Omental fat pad (tissue), 3 donors: ENCODE measurements at regions not wholly inside any gene's neighbourhood (a gene's known extent, or its start where the extent isn't known, plus 50 kb on each side); places are given as distances from the start of the nearest gene placed in this dataset.

ENCODE experiments used
- ATAC-seq: fragments of 150-250 bp; one replicate; pipeline ENCODE4 v1.9.1; 2016; ENCODE audit warnings: mild to moderate bottlenecking, moderate library complexity; ENCODE audit not compliant: low FRiP score
- DNase-seq: peaks from one replicate; pipeline ENCODE4 v3.0.0-alpha.2; 2019; ENCODE audit warnings: low spot score
- TF ChIP-seq, protein P1 (sequence below), 3 donors: fragments of 450-650 bp; IDR thresholded peaks; one replicate each; pipeline ENCODE4 v1.5.1; 2016 to 2017; ENCODE audit warnings: antibody characterized with exemption in 3 of 3, mild to moderate bottlenecking in 3 of 3, moderate library complexity in 2 of 3

GRCh38 chr3:18808429-18808828 lies 339.9 kb upstream of the KCNH8 start:
- DNase-seq = no peak
- no peak for ATAC-seq
- TF ChIP-seq, protein P1, sequence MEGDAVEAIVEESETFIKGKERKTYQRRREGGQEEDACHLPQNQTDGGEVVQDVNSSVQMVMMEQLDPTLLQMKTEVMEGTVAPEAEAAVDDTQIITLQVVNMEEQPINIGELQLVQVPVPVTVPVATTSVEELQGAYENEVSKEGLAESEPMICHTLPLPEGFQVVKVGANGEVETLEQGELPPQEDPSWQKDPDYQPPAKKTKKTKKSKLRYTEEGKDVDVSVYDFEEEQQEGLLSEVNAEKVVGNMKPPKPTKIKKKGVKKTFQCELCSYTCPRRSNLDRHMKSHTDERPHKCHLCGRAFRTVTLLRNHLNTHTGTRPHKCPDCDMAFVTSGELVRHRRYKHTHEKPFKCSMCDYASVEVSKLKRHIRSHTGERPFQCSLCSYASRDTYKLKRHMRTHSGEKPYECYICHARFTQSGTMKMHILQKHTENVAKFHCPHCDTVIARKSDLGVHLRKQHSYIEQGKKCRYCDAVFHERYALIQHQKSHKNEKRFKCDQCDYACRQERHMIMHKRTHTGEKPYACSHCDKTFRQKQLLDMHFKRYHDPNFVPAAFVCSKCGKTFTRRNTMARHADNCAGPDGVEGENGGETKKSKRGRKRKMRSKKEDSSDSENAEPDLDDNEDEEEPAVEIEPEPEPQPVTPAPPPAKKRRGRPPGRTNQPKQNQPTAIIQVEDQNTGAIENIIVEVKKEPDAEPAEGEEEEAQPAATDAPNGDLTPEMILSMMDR (IDR thresholded peaks at IDR 0.05) = no peak

- DNase-seq (no peak), ATAC-seq (no peak)
- TF ChIP-seq, protein P1 (IDR thresholded peaks at IDR 0.05) = no peak
Observed at GRCh38 chr3:18807593-18807992, 340.7 kb upstream of the KCNH8 start.

DNA sequence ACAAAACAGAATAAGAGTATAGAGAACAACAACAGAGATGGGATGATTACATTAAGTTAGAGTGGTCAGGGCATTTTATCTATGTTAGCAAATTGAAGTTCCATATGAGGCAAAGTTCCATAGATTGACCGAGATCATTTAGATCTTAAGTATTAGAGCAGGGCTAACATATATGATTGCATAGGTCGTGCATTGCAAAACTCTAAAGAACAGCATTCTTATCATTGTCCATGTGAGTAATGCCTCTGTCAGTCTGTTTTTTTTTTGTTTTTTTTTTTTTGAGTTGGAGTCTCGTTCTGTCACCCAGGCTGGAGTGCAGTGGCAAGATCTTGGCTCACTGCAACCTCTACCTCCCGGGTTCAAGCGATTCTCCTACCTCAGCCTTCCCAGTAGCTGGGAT lies 341.7 kb upstream of the KCNH8 start:
- DNase-seq (no peak), ATAC-seq (no peak)
- TF ChIP-seq, protein P1 (IDR thresholded peaks at IDR 0.05) = no peak

DNA sequence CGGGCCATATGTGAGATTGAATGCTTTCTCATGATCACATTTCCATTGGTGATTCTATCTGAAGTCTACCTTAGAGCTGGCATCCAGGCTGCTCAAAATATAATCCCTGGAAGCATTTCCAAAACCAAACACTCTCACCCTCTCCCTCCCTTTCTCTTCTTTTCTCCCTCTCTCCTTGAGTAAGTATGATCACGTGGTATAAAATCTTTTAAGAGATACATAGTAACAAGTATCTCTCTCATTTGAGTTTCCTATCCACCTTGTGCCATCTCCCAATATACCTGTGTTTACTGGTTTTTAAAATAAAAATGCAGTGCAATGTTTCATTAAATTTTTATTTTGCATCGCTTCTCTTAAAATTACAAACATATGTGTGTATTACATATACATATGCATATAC lies 350.9 kb upstream of the KCNH8 start:
- DNase-seq (no peak), ATAC-seq (no peak)
- TF ChIP-seq, protein P1 (IDR thresholded peaks at IDR 0.05) = no peak

DNA sequence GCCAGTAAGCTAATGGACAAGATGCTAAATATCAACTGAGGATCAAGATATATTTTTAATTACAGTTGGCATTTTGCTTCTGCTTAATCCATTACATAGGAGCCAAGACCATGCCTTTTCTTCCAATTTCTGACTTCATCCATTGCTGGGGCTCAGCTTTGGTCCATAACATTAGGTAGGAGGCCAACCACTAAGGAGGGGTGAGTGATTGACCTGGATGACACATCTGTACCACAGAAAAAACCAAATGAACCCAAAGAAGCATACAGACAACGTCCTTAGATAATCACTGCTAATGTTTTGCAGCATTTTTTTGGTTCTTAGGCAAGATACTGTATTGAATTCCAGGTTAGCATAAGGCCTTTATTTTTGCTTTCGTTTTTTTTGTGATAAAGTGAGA lies 353.2 kb upstream of the KCNH8 start:
- no peak for ATAC-seq
- TF ChIP-seq, protein P1 (IDR thresholded peaks at IDR 0.05) = no peak
- no peak for DNase-seq

- DNase-seq = no peak
- no peak for ATAC-seq
- TF ChIP-seq, protein P1 (IDR thresholded peaks at IDR 0.05) = no peak
Observed at GRCh38 chr3:18791752-18792151, 356.6 kb upstream of the KCNH8 start.

DNA sequence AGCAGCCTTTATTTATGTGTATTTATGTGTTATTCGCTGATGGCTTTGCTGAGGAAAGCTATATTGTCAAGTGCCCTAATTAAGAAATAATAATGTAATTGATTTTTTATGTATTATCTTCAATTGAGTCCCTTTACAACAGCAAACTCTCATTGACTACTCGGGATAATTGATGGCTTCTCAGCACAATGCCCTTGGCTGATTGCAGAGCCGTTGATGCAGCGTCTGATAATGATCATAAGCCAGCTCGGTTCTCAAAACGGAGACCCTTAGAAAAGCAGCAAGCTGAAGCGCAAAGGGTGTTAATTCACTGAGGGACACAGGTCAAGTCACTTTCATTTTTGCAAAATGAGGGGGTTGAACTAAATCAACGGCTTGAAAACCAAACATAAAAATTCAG lies 357.1 kb upstream of the KCNH8 start:
- TF ChIP-seq, protein P1 (IDR thresholded peaks at IDR 0.05) = no peak
- ATAC-seq = no peak
- DNase-seq = no peak
